DOHH2 (cell line): ENCODE measurements at regions not wholly inside any gene's neighbourhood (a gene's known extent, or its start where the extent isn't known, plus 50 kb on each side); places are given as distances from the start of the nearest gene placed in this dataset.

Experiments
- H3F3A ChIP-seq: fragments of 200-600 bp; sonication (generic), shearing (Covaris generic); 2 replicates; pipeline ENCODE4 v1.6.0; 2016; ENCODE audit warnings: antibody characterized with exemption, mild to moderate bottlenecking; ENCODE audit not compliant: control insufficient read depth, insufficient read depth
- H3K27ac ChIP-seq: fragments of 200-600 bp; sonication (generic); 2 replicates; pipeline ENCODE4 v1.5.1; 2014; ENCODE audit warnings: low read depth, mild to moderate bottlenecking, low read length, moderate library complexity
- H3K27me3 ChIP-seq: fragments of 200-600 bp; sonication (generic); 2 replicates; pipeline ENCODE4 v1.6.1; 2014; ENCODE audit warnings: mild to moderate bottlenecking, low read length, mixed read lengths; ENCODE audit not compliant: control insufficient read depth
- H3K36me3 ChIP-seq: fragments of 200-600 bp; sonication (generic); 2 replicates; pipeline ENCODE4 v1.6.1; 2014; ENCODE audit warnings: mild to moderate bottlenecking, low read length, moderate library complexity, mixed read lengths; ENCODE audit not compliant: control insufficient read depth
- H3K4me1 ChIP-seq: fragments of 200-600 bp; sonication (generic); 2 replicates; pipeline ENCODE4 v1.6.1; 2014; ENCODE audit warnings: mild to moderate bottlenecking, low read length, mixed read lengths; ENCODE audit not compliant: control insufficient read depth
- H3K4me2 ChIP-seq: fragments of 200-600 bp; sonication (generic); 2 replicates; pipeline ENCODE4 v1.6.0; 2014; ENCODE audit warnings: mild to moderate bottlenecking, low read length, moderate library complexity
- H3K4me3 ChIP-seq: fragments of 200-600 bp; sonication (generic); 2 replicates; pipeline ENCODE4 v1.5.1; 2014; ENCODE audit warnings: mild to moderate bottlenecking, low read length, mixed read lengths
- H3K79me2 ChIP-seq: fragments of 200-600 bp; sonication (generic); 2 replicates; pipeline ENCODE4 v1.6.1; 2014; ENCODE audit warnings: mild to moderate bottlenecking, low read length, mixed read lengths; ENCODE audit not compliant: control insufficient read depth
- H3K9me2 ChIP-seq: fragments of 200-600 bp; sonication (generic); replicated peaks from 2 replicates; pipeline ENCODE4 v1.6.1; 2014; ENCODE audit warnings: mild to moderate bottlenecking, low read length, mixed read lengths; ENCODE audit not compliant: control insufficient read depth
- H3K9me3 ChIP-seq: fragments of 200-600 bp; sonication (generic); 2 replicates; pipeline ENCODE4 v1.6.1; 2014; ENCODE audit warnings: antibody characterized with exemption, low read length, mixed read lengths; ENCODE audit not compliant: control insufficient read depth, insufficient read depth
- H4K20me1 ChIP-seq: fragments of 200-600 bp; sonication (generic); 2 replicates; pipeline ENCODE4 v1.6.0; 2014; ENCODE audit warnings: low read depth, mild to moderate bottlenecking, antibody characterized with exemption, low read length, moderate library complexity; ENCODE audit not compliant: control insufficient read depth, insufficient read depth
- CTCF ChIP-seq: fragments of 200-600 bp; sonication (generic); IDR thresholded peaks from one replicate; pipeline ENCODE4 v1.5.1; 2014; ENCODE audit warnings: antibody characterized with exemption, mild to moderate bottlenecking, low read depth, low read length; ENCODE audit not compliant: poor library complexity, severe bottlenecking
- EZH2phosphoT487 ChIP-seq: fragments of 200-600 bp; sonication (generic); IDR thresholded peaks from 2 replicates; pipeline ENCODE4 v1.6.1; 2017; ENCODE audit warnings: borderline replicate concordance, mild to moderate bottlenecking, antibody characterized with exemption, low read length, moderate library complexity, mixed read lengths

DNA sequence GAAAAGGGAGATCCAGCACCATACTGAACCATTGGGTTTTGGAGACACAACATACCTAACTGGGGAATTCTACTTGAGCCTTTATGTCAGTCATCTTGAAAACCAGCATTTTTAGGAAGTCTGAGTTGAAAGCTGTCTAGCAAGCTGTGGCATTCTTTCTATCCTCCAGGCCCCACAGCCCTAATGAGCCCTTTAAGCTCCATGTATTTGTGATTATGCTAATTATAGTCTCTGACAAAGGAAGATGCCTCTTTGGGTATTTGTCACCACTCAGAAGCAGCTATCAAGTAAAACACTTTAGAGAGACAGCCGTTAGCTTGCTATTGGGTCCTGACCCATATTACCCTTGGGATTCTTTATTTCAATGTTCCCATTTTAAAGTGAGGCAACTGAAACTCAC, 159.5 kb upstream of the MANEA start:
- Histone ChIP-seq H3K27me3 (no peaks in the 10 kb centered on the region), H3K4me2 (no peak overlapping the region), H3K4me3 (no peak overlapping the region), H3K4me1 (no peaks in the 10 kb centered on the region), H3K9me2 (no peaks in the 10 kb centered on the region; the same call in 1 of the 2 replicates), H3K9me3 (no peaks in the 10 kb centered on the region), H4K20me1 (no peaks in the 10 kb centered on the region), H3K79me2 (no peaks in the 10 kb centered on the region), H3F3A (no peaks in the 10 kb centered on the region), H3K36me3 (no peaks in the 10 kb centered on the region), H3K27ac (no peak overlapping the region)
- TF ChIP-seq EZH2phosphoT487, result no peak
- TF ChIP-seq CTCF, result no peak

DNA sequence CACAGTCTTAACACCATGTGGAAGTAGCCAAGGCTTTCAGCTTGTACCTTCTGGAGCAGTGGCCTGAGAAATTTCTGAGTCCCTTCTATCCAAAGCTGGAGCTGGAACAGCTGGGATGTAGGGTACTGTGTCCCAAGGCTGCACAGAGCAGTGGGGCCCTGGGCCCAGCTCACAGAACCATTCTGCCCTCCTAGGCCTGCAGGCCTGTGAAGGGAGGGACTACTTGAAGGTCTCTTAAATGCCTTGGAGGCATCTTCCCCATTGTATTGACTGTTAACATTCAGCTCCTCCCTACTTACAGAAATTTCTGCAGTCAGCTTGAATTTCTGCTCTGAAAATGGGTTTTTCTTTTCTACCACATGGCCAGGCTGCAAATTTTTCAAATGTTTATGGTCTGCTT, 156.5 kb upstream of the MANEA start:
- Histone ChIP-seq H4K20me1 (no peaks in the 10 kb centered on the region), H3K4me3 (no peak overlapping the region), H3K4me2 (no peak overlapping the region), H3K36me3 (no peaks in the 10 kb centered on the region), H3K9me2 (no peaks in the 10 kb centered on the region; the same call in 1 of the 2 replicates), H3K9me3 (no peaks in the 10 kb centered on the region), H3K79me2 (no peaks in the 10 kb centered on the region), H3F3A (no peaks in the 10 kb centered on the region), H3K27ac (no peak overlapping the region), H3K27me3 (no peaks in the 10 kb centered on the region), H3K4me1 (no peaks in the 10 kb centered on the region)
- no peak for TF ChIP-seq EZH2phosphoT487
- TF ChIP-seq CTCF, result no peak

- H3K9me2 ChIP-seq, result no peaks in the 10 kb centered on the region; the same call in 1 of the 2 replicates
- no peaks in the 10 kb centered on the region for H3K36me3 ChIP-seq
- H4K20me1 ChIP-seq, result no peaks in the 10 kb centered on the region
- TF ChIP-seq CTCF (no peak), EZH2phosphoT487 (no peak)
- no peaks in the 10 kb centered on the region for H3K27me3 ChIP-seq
- H3K4me3 ChIP-seq, result no peak overlapping the region
- H3K9me3 ChIP-seq, result no peaks in the 10 kb centered on the region
- no peak overlapping the region for H3K4me2 ChIP-seq
- no peaks in the 10 kb centered on the region for H3K79me2 ChIP-seq
- no peak overlapping the region for H3K27ac ChIP-seq
- no peaks in the 10 kb centered on the region for H3F3A ChIP-seq
- no peaks in the 10 kb centered on the region for H3K4me1 ChIP-seq
Observed at GRCh38 chr6:95423331-95423730, 154.0 kb upstream of the MANEA start.
